ENCODE measurements at regions not wholly inside any gene's neighbourhood (a gene's known extent, or its start where the extent isn't known, plus 50 kb on each side); places are given as distances from the start of the nearest gene placed in this dataset.

DNA sequence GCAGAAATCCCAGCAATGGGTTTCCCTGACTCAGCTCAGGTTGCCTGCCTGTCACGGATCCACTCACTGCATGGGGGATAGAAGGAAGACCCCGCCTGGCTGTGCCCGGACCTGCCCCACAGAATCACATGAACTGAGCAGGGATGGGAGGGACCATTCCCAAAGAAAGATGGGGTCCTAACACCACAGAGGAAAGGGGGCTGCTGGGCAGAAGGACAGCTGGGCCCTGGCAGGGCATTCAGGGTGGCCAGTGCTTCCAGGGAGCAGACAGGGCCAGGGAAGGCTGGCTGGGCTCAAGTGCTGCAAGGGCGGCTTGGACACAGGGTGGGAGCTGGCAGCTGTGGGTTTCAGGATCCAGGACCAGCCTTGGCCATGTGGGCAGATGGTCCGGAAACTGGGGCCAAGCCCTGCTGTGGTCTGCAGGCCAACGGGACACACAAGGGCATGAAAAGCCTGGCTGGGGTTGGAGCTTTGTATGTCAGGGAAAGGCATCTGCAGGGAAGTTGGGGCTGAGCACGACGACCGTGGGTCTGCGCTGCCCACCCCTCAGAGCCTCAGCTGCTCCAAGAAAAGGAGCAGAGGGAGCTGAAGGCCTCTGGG, 723.9 kb downstream of the PTPRU start:
- TF ChIP-seq, protein P1, sequence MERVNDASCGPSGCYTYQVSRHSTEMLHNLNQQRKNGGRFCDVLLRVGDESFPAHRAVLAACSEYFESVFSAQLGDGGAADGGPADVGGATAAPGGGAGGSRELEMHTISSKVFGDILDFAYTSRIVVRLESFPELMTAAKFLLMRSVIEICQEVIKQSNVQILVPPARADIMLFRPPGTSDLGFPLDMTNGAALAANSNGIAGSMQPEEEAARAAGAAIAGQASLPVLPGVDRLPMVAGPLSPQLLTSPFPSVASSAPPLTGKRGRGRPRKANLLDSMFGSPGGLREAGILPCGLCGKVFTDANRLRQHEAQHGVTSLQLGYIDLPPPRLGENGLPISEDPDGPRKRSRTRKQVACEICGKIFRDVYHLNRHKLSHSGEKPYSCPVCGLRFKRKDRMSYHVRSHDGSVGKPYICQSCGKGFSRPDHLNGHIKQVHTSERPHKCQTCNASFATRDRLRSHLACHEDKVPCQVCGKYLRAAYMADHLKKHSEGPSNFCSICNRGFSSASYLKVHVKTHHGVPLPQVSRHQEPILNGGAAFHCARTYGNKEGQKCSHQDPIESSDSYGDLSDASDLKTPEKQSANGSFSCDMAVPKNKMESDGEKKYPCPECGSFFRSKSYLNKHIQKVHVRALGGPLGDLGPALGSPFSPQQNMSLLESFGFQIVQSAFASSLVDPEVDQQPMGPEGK (CRISPR knock-in tag; IDR thresholded peaks at IDR 0.05; ENCODE audit: borderline replicate concordance) = no peak
- TF ChIP-seq, protein P2, sequence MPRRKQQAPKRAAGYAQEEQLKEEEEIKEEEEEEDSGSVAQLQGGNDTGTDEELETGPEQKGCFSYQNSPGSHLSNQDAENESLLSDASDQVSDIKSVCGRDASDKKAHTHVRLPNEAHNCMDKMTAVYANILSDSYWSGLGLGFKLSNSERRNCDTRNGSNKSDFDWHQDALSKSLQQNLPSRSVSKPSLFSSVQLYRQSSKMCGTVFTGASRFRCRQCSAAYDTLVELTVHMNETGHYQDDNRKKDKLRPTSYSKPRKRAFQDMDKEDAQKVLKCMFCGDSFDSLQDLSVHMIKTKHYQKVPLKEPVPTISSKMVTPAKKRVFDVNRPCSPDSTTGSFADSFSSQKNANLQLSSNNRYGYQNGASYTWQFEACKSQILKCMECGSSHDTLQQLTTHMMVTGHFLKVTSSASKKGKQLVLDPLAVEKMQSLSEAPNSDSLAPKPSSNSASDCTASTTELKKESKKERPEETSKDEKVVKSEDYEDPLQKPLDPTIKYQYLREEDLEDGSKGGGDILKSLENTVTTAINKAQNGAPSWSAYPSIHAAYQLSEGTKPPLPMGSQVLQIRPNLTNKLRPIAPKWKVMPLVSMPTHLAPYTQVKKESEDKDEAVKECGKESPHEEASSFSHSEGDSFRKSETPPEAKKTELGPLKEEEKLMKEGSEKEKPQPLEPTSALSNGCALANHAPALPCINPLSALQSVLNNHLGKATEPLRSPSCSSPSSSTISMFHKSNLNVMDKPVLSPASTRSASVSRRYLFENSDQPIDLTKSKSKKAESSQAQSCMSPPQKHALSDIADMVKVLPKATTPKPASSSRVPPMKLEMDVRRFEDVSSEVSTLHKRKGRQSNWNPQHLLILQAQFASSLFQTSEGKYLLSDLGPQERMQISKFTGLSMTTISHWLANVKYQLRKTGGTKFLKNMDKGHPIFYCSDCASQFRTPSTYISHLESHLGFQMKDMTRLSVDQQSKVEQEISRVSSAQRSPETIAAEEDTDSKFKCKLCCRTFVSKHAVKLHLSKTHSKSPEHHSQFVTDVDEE (CRISPR knock-in tag; IDR thresholded peaks at IDR 0.05) = no peak
- TF ChIP-seq ESRRG (CRISPR knock-in tag; IDR thresholded peaks at IDR 0.05) = no peak
- TF ChIP-seq SNAI2 (CRISPR knock-in tag; IDR thresholded peaks at IDR 0.05) = no peak
- no peak for TF ChIP-seq ARNTL (CRISPR knock-in tag; IDR thresholded peaks at IDR 0.05; ENCODE audit: borderline replicate concordance, low read depth)
- TF ChIP-seq ZFP3 (CRISPR knock-in tag; IDR thresholded peaks at IDR 0.05) = no peak
- no peak for TF ChIP-seq ISL1 (CRISPR knock-in tag; IDR thresholded peaks at IDR 0.05)
- no peak for TF ChIP-seq ZNF70 (CRISPR knock-in tag; IDR thresholded peaks at IDR 0.05)
- TF ChIP-seq, protein P3, sequence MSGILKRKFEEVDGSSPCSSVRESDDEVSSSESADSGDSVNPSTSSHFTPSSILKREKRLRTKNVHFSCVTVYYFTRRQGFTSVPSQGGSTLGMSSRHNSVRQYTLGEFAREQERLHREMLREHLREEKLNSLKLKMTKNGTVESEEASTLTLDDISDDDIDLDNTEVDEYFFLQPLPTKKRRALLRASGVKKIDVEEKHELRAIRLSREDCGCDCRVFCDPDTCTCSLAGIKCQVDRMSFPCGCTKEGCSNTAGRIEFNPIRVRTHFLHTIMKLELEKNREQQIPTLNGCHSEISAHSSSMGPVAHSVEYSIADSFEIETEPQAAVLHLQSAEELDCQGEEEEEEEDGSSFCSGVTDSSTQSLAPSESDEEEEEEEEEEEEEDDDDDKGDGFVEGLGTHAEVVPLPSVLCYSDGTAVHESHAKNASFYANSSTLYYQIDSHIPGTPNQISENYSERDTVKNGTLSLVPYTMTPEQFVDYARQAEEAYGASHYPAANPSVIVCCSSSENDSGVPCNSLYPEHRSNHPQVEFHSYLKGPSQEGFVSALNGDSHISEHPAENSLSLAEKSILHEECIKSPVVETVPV (CRISPR knock-in tag; IDR thresholded peaks at IDR 0.05) = no peak
- TF ChIP-seq, protein P4, sequence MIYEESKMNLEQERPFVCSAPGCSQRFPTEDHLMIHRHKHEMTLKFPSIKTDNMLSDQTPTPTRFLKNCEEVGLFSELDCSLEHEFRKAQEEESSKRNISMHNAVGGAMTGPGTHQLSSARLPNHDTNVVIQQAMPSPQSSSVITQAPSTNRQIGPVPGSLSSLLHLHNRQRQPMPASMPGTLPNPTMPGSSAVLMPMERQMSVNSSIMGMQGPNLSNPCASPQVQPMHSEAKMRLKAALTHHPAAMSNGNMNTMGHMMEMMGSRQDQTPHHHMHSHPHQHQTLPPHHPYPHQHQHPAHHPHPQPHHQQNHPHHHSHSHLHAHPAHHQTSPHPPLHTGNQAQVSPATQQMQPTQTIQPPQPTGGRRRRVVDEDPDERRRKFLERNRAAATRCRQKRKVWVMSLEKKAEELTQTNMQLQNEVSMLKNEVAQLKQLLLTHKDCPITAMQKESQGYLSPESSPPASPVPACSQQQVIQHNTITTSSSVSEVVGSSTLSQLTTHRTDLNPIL (CRISPR knock-in tag; IDR thresholded peaks at IDR 0.05; ENCODE audit: low read depth) = no peak
- TF ChIP-seq GLIS3 (CRISPR knock-in tag; IDR thresholded peaks at IDR 0.05) = no peak
